ENCODE measurements at regions not wholly inside any gene's neighbourhood (a gene's known extent, or its start where the extent isn't known, plus 50 kb on each side); places are given as distances from the start of the nearest gene placed in this dataset.
"Not testable (repeated sequence)": the region's sequence is repeated elsewhere in the genome, so short reads cannot be mapped to it uniquely, and the experiment has no call there.

GRCh38 chr6:103326760-103327757 lies 1532.7 kb downstream of the HACE1 start:
- Histone ChIP-seq H3K36me3 (no peaks in the 10 kb centered on the region), H3K27me3 (no peaks in the 10 kb centered on the region), H3K4me3 (no peak overlapping the region), H3K4me1 (no peaks in the 10 kb centered on the region), H3K27ac (no peak overlapping the region), H3K9me3 (peaks cover 2% of the 10 kb centered on the region)
- DNase-seq (ENCODE audit: low spot score in 2 of 2), result no peak
- TF ChIP-seq POLR2AphosphoS5 (IDR thresholded peaks at IDR 0.05), result no peak
- no peak for TF ChIP-seq EP300 (IDR thresholded peaks at IDR 0.05)
- TF ChIP-seq CTCF (IDR thresholded peaks at IDR 0.05), result no peak
- no peak for TF ChIP-seq POLR2A (IDR thresholded peaks at IDR 0.05)
- 57% methylated on average over 4 of the region's 4 CpGs for whole genome bisulfite sequencing

GRCh38 chr6:103313432-103313831 lies 1546.3 kb downstream of the HACE1 start:
- no peak for TF ChIP-seq CTCF (IDR thresholded peaks at IDR 0.05)
- TF ChIP-seq POLR2AphosphoS5 (IDR thresholded peaks at IDR 0.05), result no peak
- TF ChIP-seq POLR2A (IDR thresholded peaks at IDR 0.05), result no peak
- TF ChIP-seq EP300 (IDR thresholded peaks at IDR 0.05), result no peak
- no peaks in the 10 kb centered on the region for H3K9me3 ChIP-seq
- H3K36me3 ChIP-seq, result no peaks in the 10 kb centered on the region
- no peak overlapping the region for H3K4me3 ChIP-seq
- H3K4me1 ChIP-seq, result no peaks in the 10 kb centered on the region
- DNase-seq (ENCODE audit: low spot score in 2 of 2), result no peak
- H3K27ac ChIP-seq, result no peak overlapping the region
- H3K27me3 ChIP-seq, result no peaks in the 10 kb centered on the region

GRCh38 chr6:103294376-103294775 lies 1565.3 kb downstream of the HACE1 start:
- H3K9me3 ChIP-seq; H3K27ac ChIP-seq; H3K27me3 ChIP-seq; H3K36me3 ChIP-seq; H3K4me1 ChIP-seq; DNase-seq (ENCODE audit: low spot score in 2 of 2); H3K4me3 ChIP-seq: not testable (repeated sequence)
- no CpG with 5 or more reads among the region's 35 CpGs for WGBS

- H3K4me1 ChIP-seq, result no peaks in the 10 kb centered on the region
- H3K9me3 ChIP-seq, result no peaks in the 10 kb centered on the region
- no peaks in the 10 kb centered on the region for H3K36me3 ChIP-seq
- TF ChIP-seq EP300 (IDR thresholded peaks at IDR 0.05) (no peak), CTCF (IDR thresholded peaks at IDR 0.05) (no peak), POLR2AphosphoS5 (IDR thresholded peaks at IDR 0.05) (no peak), POLR2A (IDR thresholded peaks at IDR 0.05) (no peak)
- no peak overlapping the region for H3K27ac ChIP-seq
- no peak overlapping the region for H3K4me3 ChIP-seq
- no peaks in the 10 kb centered on the region for H3K27me3 ChIP-seq
- WGBS, result 32% methylated on average over 2 of the region's 2 CpGs
- no peak for DNase-seq (ENCODE audit: low spot score in 2 of 2)
These were observed 1574.9 kb downstream of the HACE1 start for GRCh38 chr6:103284835-103285234.

- H3K27ac ChIP-seq, result no peak overlapping the region
- no peaks in the 10 kb centered on the region for H3K9me3 ChIP-seq
- H3K27me3 ChIP-seq, result no peaks in the 10 kb centered on the region
- DNase-seq (ENCODE audit: low spot score in 2 of 2), result no peak
- H3K4me3 ChIP-seq, result no peak overlapping the region
- WGBS, result 80% methylated on average over 2 of the region's 2 CpGs
- no peaks in the 10 kb centered on the region for H3K4me1 ChIP-seq
- H3K36me3 ChIP-seq, result no peaks in the 10 kb centered on the region
- TF ChIP-seq EP300 (IDR thresholded peaks at IDR 0.05) (no peak), CTCF (IDR thresholded peaks at IDR 0.05) (no peak), POLR2AphosphoS5 (IDR thresholded peaks at IDR 0.05) (no peak), POLR2A (IDR thresholded peaks at IDR 0.05) (no peak)
These were observed 1579.3 kb downstream of the HACE1 start for GRCh38 chr6:103280417-103280816.
